ENCODE measurements at regions not wholly inside any gene's neighbourhood (a gene's known extent, or its start where the extent isn't known, plus 50 kb on each side); places are given as distances from the start of the nearest gene placed in this dataset.

GRCh38 chr14:99081880-99082279 is 190.1 kb downstream of the BCL11B start:
- DNase-seq (ENCODE audit: low spot score) (no peak), ATAC-seq (ENCODE audit: low FRiP score) (no peak)
- TF ChIP-seq CTCF (IDR thresholded peaks at IDR 0.05) = no peak

GRCh38 chr14:99093532-99094517 is 178.2 kb downstream of the BCL11B start:
- TF ChIP-seq CTCF (IDR thresholded peaks at IDR 0.05) = no peak
- ATAC-seq (ENCODE audit: low FRiP score) = no peak

GRCh38 chr14:99094901-99095300 is 177.1 kb downstream of the BCL11B start:
- DNase-seq (ENCODE audit: low spot score) (no peak), ATAC-seq (ENCODE audit: low FRiP score) (no peak)
- TF ChIP-seq CTCF (IDR thresholded peaks at IDR 0.05) = no peak

More at GRCh38 chr14:99093532-99094517, 178.2 kb downstream of the BCL11B start:
- no peak for DNase-seq (ENCODE audit: low spot score)

- DNase-seq (ENCODE audit: low spot score) (no peak), ATAC-seq (ENCODE audit: low FRiP score) (no peak)
- TF ChIP-seq CTCF (IDR thresholded peaks at IDR 0.05) = no peak
Observed at GRCh38 chr14:99095369-99095768, 176.6 kb downstream of the BCL11B start.

- DNase-seq (ENCODE audit: low spot score) (no peak), ATAC-seq (ENCODE audit: low FRiP score) (no peak)
- no peak for TF ChIP-seq CTCF (IDR thresholded peaks at IDR 0.05)
Observed at GRCh38 chr14:99098199-99098598, 173.8 kb downstream of the BCL11B start.

- DNase-seq (ENCODE audit: low spot score) = no peak
- no peak for ATAC-seq (ENCODE audit: low FRiP score)
- TF ChIP-seq CTCF (IDR thresholded peaks at IDR 0.05) = no peak
Observed at GRCh38 chr14:99099051-99099787, 172.8 kb downstream of the BCL11B start.

All from omental fat pad (tissue), 3 donors.